GM18907 (cell line): ENCODE measurements at regions not wholly inside any gene's neighbourhood (a gene's known extent, or its start where the extent isn't known, plus 50 kb on each side); places are given as distances from the start of the nearest gene placed in this dataset.

Source experiments
- ATAC-seq: cut with Tn5 transposase; IDR thresholded peaks from one replicate; pipeline ENCODE4 v1.9.1; 2021; ENCODE audit warnings: mild to moderate bottlenecking, moderate library complexity; ENCODE audit not compliant: unreplicated experiment

- peak; percentile 97 for ATAC-seq
Measured at GRCh38 chr13:29935309-29935981, 85.0 kb upstream of the UBL3 start.

- ATAC-seq: no peak
Measured at GRCh38 chr13:29934531-29935308, 84.3 kb upstream of the UBL3 start.

GRCh38 chr13:29933401-29933800, 83.0 kb upstream of the UBL3 start:
- ATAC-seq: no peak

GRCh38 chr13:29931696-29932095, 81.3 kb upstream of the UBL3 start:
- ATAC-seq: no peak

GRCh38 chr13:29929062-29929847, 78.8 kb upstream of the UBL3 start:
- ATAC-seq: no peak

GRCh38 chr13:29926098-29926476, 75.7 kb upstream of the UBL3 start:
- no peak for ATAC-seq

GRCh38 chr13:29925457-29926097, 75.2 kb upstream of the UBL3 start:
- no peak for ATAC-seq

GRCh38 chr13:29924482-29925350, 74.3 kb upstream of the UBL3 start:
- ATAC-seq: no peak

- no peak for ATAC-seq
Measured at GRCh38 chr13:29923554-29924481, 73.4 kb upstream of the UBL3 start.

- ATAC-seq: no peak
Measured at GRCh38 chr13:29922896-29923295, 72.5 kb upstream of the UBL3 start.

GRCh38 chr13:29922281-29922821, 71.9 kb upstream of the UBL3 start:
- no peak for ATAC-seq

- ATAC-seq: no peak
Measured at GRCh38 chr13:29921542-29921941, 71.1 kb upstream of the UBL3 start.

GRCh38 chr13:29920025-29920643, 69.7 kb upstream of the UBL3 start:
- no peak for ATAC-seq

GRCh38 chr13:29918845-29919244, 68.4 kb upstream of the UBL3 start:
- ATAC-seq: no peak

- ATAC-seq: no peak
Measured at GRCh38 chr13:29917650-29918049, 67.2 kb upstream of the UBL3 start.

GRCh38 chr13:29914581-29914980, 64.2 kb upstream of the UBL3 start:
- no peak for ATAC-seq

GRCh38 chr13:29911781-29912418, 61.5 kb upstream of the UBL3 start:
- ATAC-seq: no peak
